HL-60 (cell line): ENCODE measurements at regions not wholly inside any gene's neighbourhood (a gene's known extent, or its start where the extent isn't known, plus 50 kb on each side); places are given as distances from the start of the nearest gene placed in this dataset.

ENCODE experiments used
- DNase-seq, 2 experiments: peaks; one replicate each; pipeline ENCODE4 v3.0.0-alpha.2; 2010 to 2020; ENCODE audit warnings: low read depth in 1 of 2, low spot score in 1 of 2
- H3K27ac ChIP-seq: fragments of 250-450 bp; sonication (Bioruptor Pico); replicated peaks from 2 replicates; pipeline ENCODE4 v1.5.1; 2020; ENCODE audit warnings: mild to moderate bottlenecking, moderate library complexity
- H3K27me3 ChIP-seq: fragments of 250-450 bp; sonication (Bioruptor Pico); 2 replicates; pipeline ENCODE4 v1.5.1; 2021; ENCODE audit warnings: mild to moderate bottlenecking, moderate library complexity; ENCODE audit not compliant: insufficient read depth, poor library complexity, severe bottlenecking
- H3K4me3 ChIP-seq: replicated peaks from 2 replicates; pipeline ENCODE4 v1.5.1; 2011; ENCODE audit warnings: mild to moderate bottlenecking, control low read depth, low read length; ENCODE audit not compliant: insufficient read depth
- CTCF ChIP-seq: IDR thresholded peaks from one replicate; pipeline ENCODE4 v1.5.1; 2011; ENCODE audit warnings: low read length, control low read depth, inconsistent platforms; ENCODE audit not compliant: insufficient read depth
- GABPA ChIP-seq: IDR thresholded peaks from 2 replicates; pipeline ENCODE4 v1.6.1; 2012; ENCODE audit warnings: low read depth
- POLR2AphosphoS5 ChIP-seq: IDR thresholded peaks from 2 replicates; pipeline ENCODE4 v1.6.1; 2012; ENCODE audit warnings: low read depth
- REST ChIP-seq: IDR thresholded peaks from 2 replicates; pipeline ENCODE4 v1.6.1; 2012; ENCODE audit warnings: low read depth; ENCODE audit not compliant: insufficient replicate concordance
- SPI1 ChIP-seq: IDR thresholded peaks from 2 replicates; pipeline ENCODE4 v1.6.1; 2012; ENCODE audit warnings: low read depth, mild to moderate bottlenecking, borderline replicate concordance

- Histone ChIP-seq H3K27me3 (no peaks in the 10 kb centered on the region), H3K4me3 (no peak overlapping the region), H3K27ac (no peak overlapping the region)
- no peak for DNase-seq
- TF ChIP-seq CTCF (no peak), SPI1 (no peak), POLR2AphosphoS5 (no peak), GABPA (no peak), REST (no peak)
Measured at GRCh38 chr6:9468277-9468676, 946.6 kb downstream of the TFAP2A start.

GRCh38 chr6:9467741-9468140, 947.1 kb downstream of the TFAP2A start:
- H3K4me3 ChIP-seq = no peak overlapping the region
- DNase-seq = no peak
- no peaks in the 10 kb centered on the region for H3K27me3 ChIP-seq
- no peak overlapping the region for H3K27ac ChIP-seq
- TF ChIP-seq POLR2AphosphoS5 (no peak), REST (no peak), SPI1 (no peak), GABPA (no peak), CTCF (no peak)

- Histone ChIP-seq H3K27me3 (no peaks in the 10 kb centered on the region), H3K4me3 (no peak overlapping the region), H3K27ac (no peak overlapping the region)
- TF ChIP-seq GABPA = no peak
- TF ChIP-seq CTCF = no peak
- TF ChIP-seq POLR2AphosphoS5 = no peak
- no peak for TF ChIP-seq SPI1
- no peak for TF ChIP-seq REST
- no peak for DNase-seq
Measured at GRCh38 chr6:9464583-9464982, 950.3 kb downstream of the TFAP2A start.
